IPS-NIHi11 (cell line): ENCODE measurements at regions not wholly inside any gene's neighbourhood (a gene's known extent, or its start where the extent isn't known, plus 50 kb on each side); places are given as distances from the start of the nearest gene placed in this dataset.
A peak's percentile ranks its signal among the peaks of the same experiment; 100 is the strongest.
"Not testable (repeated sequence)": the region's sequence is repeated elsewhere in the genome, so short reads cannot be mapped to it uniquely, and the experiment has no call there.

Experiments used
- DNase-seq: peaks from one replicate; pipeline ENCODE4 v3.0.0; 2012; ENCODE audit warnings: mixed read lengths, low spot score

DNA sequence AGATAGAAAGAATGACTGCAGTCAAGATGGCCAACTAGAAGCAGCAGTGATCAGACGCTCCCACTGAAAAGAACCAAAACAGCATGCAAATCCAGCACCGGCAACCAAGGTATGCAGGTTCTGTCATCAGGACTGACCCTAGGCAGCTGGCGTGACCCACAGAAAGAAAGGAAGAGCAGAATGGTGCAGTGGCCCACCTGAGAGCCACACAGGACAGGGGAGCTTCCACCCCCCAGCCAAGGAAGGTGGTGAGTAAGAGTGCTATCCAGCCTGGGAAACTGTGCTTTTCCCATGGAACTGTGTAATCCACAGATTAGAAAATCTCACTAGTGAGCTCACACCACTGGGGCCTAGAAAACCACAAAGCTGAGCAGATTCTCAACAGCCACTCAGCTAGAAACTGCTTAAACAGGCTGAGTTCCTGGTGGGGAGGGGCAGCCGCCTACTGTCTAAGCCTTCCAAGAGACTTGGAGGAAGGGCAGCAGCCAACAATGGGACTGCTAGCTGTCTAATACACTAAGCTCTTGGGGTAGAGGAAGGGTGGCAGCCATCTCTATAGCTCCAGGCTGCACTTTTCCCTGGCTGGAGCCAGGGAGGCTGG, 127.9 kb downstream of the EVA1A start:
- no peak for DNase-seq

- DNase-seq, result no peak
Measured at GRCh38 chr2:75431763-75432162, 129.0 kb downstream of the EVA1A start.

DNA sequence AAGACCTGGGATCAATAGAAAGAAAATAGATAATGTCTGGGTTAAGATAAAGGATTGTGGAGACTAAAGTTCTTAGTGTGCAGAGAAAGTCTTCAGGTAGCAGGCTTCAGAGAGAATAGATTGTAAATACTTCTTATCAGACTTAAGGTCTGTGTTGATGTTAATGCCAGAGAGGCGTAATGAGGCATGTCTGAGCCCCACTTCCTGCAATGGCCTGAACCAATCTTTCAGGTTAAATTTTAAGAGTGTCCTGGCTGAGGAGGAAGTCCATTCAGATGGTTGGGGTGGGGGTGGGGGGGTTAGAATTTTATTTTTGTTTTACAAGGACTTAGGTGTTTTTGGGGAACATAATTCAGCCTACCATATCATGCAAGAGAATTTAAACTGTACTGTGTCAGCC, 129.5 kb downstream of the EVA1A start:
- DNase-seq, result no peak

GRCh38 chr2:75430449-75430848, 130.3 kb downstream of the EVA1A start:
- not testable (repeated sequence) for DNase-seq

- no peak for DNase-seq
Measured at GRCh38 chr2:75428646-75429443, 131.9 kb downstream of the EVA1A start.

- no peak for DNase-seq
Measured at GRCh38 chr2:75428060-75428459, 132.7 kb downstream of the EVA1A start.

GRCh38 chr2:75424936-75425619, 135.7 kb downstream of the EVA1A start:
- DNase-seq, result no peak

- DNase-seq, result no peak
Measured at GRCh38 chr2:75421986-75422385, 138.8 kb downstream of the EVA1A start.

DNA sequence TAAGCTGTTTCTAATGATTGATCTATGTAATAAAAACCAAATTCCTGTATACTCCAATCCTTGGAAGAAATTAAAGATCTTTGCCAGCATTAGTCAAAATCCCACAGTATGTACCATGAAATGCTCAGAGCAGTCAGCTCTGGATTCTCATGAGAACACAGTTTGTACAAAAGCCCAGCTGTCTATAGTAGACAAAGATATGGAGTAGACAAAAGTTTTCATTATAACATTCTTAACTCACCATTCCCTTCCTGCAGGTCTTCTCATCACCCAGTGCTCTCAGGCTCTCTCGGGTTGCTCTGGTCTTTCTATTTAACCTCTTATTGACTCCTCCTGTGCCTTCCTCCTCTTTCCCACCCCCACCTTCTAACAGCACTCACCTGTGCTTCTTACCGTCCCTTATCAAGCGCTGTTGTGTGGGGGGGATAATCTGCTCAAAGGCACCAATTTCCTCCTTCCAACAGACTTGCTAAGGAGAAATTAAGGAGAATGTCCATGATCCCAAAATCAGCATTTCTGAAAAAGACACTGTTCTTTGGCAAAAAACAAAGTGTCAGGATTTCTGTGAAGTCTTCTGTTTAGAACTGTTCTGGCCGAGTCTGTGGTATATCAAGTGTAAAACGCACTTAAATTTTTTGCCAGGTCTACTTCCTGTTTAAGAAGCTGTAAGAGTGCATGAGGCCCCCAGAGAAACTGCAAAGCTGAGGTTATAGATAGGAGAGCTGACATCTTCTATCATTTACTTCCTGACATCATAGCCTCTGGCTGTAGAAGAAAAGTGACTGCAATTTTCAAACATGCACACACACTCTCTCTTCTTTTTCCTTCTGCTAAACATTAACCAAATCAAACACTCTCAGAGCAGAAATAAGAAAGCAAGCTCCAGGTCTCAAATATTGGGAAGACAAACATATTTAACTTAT, 144.1 kb downstream of the EVA1A start:
- no peak for DNase-seq

DNA sequence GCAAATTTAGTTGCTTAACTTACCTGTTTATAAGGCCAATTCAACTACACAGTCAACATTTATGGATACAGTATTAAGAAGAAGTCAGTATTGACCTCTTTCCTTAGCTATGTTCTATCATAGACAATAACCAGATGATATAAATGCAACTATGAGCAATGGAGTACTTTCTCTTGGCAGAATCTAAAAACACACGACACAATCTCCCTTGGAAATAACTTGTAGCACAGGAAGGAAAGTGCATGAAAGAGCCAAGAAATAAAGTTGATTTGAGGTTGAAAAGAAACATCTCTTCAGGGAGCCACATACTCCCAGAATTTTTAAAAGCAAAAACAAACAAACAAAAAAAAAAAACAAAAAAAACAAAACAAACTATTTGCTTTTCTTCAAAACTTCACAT, 145.0 kb downstream of the EVA1A start:
- no peak for DNase-seq

- no peak for DNase-seq
Measured at GRCh38 chr2:75415111-75415626, 145.6 kb downstream of the EVA1A start.

- no peak for DNase-seq
Measured at GRCh38 chr2:75411574-75411973, 149.2 kb downstream of the EVA1A start.

- no peak for DNase-seq
Measured at GRCh38 chr2:75410702-75411101, 150.0 kb downstream of the EVA1A start.

DNA sequence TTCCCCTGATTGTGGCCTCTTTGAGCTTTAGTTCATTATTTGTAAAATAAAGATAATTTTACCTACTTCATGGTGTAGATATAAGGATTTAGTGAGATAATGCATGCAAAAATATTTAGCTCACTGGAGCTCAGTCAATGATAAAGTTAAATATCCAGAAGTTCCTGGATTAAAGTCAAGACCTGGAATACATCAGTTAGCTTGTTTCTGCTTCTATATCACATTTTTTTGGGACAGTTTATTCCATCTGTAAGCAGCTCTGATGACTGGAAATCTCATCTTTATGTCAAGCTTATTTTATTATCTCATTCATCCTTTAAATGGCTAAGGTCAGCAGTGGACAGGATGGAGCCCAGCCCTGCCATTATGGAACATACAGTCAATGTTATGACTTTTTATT, 152.0 kb downstream of the EVA1A start:
- DNase-seq, result no peak

DNA sequence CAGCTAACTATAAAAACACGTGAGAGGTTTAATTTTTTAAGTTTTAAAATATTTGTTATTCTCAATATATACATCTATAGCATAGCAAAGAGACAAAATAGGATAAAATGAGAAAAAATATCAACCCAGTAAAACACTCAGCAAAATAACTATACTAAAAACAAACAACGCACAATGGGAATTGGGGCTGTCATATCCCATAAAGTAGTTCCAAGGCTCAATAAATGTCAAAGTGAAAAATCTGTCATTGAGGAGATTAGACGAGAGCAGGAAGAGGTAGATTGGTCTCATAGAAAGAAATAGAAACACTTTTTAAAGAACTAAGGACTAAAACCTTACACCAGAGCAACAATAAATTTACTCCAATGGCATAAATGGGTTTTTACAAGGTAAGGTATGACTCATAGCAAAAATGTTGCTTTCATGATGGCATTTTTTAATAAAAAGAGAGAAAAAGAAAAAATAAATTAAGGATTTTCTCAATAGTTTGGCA, 153.7 kb downstream of the EVA1A start:
- no peak for DNase-seq

DNA sequence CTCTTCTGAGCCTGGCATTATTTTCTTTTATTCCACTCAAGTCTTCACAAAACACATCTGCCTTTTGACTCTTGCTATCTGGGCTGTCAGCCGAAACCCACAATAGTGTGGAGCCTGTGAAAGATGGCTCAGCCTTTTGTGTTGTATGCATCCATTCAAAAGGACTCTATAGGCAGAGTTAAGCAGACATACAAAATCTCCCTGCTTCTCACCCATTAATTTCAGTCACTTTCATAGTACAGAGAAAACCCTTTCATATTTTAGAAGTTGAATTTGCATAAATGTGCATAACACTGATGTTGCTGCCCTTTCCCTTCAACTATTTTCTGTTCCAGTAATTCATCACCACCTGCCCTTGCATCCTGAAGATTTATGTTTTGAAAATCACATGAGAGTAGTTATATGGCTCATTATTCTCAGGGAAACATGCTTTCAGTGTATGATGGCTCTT, 154.6 kb downstream of the EVA1A start:
- no peak for DNase-seq

DNA sequence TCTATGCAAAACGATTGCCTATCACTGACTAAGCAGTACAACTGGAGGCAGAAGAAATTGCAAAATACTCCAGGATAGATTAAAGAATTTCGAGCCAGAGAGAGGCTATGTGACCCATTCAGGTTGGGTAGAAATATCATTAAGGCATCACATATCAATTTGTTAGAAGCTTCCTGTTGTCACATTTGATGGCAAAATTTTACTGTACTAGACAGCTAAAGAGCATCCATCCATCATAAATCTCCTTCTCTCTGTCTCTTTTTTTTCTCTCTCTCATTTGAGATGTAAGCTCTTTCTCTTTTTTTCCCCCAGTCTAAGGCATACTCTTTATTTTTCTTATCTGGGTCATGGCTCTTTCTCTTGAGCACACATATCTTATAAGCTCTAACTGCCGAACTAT, 155.7 kb downstream of the EVA1A start:
- DNase-seq, result no peak

DNA sequence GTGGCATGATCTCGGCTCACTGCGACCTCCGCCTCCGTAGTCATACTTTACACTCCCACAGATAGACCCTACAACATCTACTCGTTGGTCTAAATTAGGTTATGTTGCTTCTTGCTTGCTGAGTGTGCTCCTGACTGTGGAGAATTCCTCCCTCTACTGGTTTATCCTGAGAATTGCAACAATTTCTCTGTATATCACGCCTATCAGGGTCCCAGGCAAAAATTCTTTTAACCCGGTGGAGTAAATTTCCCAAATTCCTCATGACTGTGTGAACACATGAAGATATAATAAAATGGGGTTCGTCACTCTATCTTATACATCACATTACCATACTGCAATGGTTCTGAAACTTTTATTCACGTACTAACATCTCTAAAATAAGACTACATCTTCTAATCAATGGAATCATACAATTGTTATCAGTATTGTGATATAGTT, 156.7 kb downstream of the EVA1A start:
- DNase-seq, result peak; percentile 62

GRCh38 chr2:75396314-75396713, 164.4 kb downstream of the EVA1A start:
- no peak for DNase-seq

GRCh38 chr2:75394764-75395163, 166.0 kb downstream of the EVA1A start:
- not testable (repeated sequence) for DNase-seq

DNA sequence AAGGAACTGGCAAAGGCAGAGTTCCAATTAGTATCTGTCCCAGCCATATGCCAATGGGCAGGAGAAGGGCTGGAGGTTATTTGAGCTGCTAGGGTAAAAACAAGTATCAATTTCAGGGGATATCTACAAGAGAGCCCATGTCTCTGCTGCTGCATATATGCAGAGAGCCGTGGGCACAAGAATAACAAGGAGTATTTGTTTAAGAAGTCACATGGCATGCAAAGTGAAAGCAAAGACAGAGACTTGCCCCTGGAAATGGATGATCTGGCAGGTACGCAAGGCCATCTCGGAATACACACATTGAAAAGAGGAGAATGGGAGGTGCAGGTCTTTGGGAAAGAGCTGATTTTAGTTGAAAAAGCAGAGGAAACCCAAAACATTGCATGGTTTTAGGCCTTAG, 170.6 kb downstream of the EVA1A start:
- no peak for DNase-seq

DNA sequence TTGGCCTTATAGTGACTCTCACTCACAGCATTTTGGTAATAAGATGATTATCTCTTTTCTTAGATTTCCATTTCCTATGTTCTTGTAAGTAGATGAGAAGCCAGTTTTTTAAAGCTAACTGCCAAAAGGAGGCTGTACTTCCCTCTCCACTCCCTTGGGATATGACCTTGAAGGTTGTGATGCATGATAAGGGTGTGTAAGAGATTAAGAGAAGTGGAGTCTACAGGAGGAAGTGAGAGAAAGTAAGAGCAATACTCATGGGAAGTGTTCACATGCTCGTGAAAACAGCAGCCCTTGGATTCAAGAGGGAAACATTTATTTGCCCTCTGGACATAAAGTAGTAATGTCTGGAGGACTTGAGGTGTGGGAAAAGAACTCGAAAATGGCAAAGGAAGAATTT, 171.5 kb downstream of the EVA1A start:
- no peak for DNase-seq
